Nephron (organoid): ENCODE measurements at regions not wholly inside any gene's neighbourhood (a gene's known extent, or its start where the extent isn't known, plus 50 kb on each side); places are given as distances from the start of the nearest gene placed in this dataset.

Experiments used
- H3K27ac Mint-ChIP-seq, 3 experiments: 2 replicates each; pipeline ENCODE4 v1.8.0; 2020; ENCODE audit warnings: mixed read lengths in 3 of 3, mild to moderate bottlenecking in 2 of 3, moderate library complexity in 1 of 3
- H3K27me3 Mint-ChIP-seq: 2 replicates; pipeline ENCODE4 v1.8.0; 2021; ENCODE audit warnings: low read depth, mild to moderate bottlenecking, moderate library complexity, mixed read lengths
- H3K36me3 Mint-ChIP-seq: 2 replicates; pipeline ENCODE4 v1.8.0; 2020; ENCODE audit warnings: low read depth, mixed read lengths
- H3K4me1 Mint-ChIP-seq: 2 replicates; pipeline ENCODE4 v1.8.0; 2020; ENCODE audit warnings: mixed read lengths
- H3K4me3 Mint-ChIP-seq, 3 experiments: 2 replicates each; pipeline ENCODE4 v1.8.0; 2020; ENCODE audit warnings: mild to moderate bottlenecking in 3 of 3, mixed read lengths in 3 of 3, moderate library complexity in 2 of 3
- H3K9me3 Mint-ChIP-seq: 2 replicates; pipeline ENCODE4 v1.8.0; 2020; ENCODE audit warnings: mixed read lengths
- CTCF ChIP-seq, 3 experiments: fragments of 200-600 bp; sonication (generic); IDR thresholded peaks; one replicate each; pipeline ENCODE4 v1.5.0; 2021; ENCODE audit warnings: antibody characterized with exemption in 3 of 3; ENCODE audit not compliant: unreplicated experiment in 3 of 3

- Mint-ChIP-seq H3K4me3 (no peak overlapping the region), H3K27ac (no peak overlapping the region), H3K9me3 (peaks cover 6% of the 10 kb centered on the region), H3K36me3 (no peaks in the 10 kb centered on the region), H3K4me1 (no peaks in the 10 kb centered on the region), H3K27me3 (no peaks in the 10 kb centered on the region)
- TF ChIP-seq CTCF (IDR thresholded peaks at IDR 0.05; ENCODE audit: unreplicated experiment in 3 of 3), result no peak
Observed at GRCh38 chr20:24194143-24194542, 205.6 kb upstream of the GGTLC1 start.

GRCh38 chr20:24190905-24191304 is 202.3 kb upstream of the GGTLC1 start:
- H3K36me3 Mint-ChIP-seq, result no peaks in the 10 kb centered on the region
- no peak for TF ChIP-seq CTCF (IDR thresholded peaks at IDR 0.05; ENCODE audit: unreplicated experiment in 3 of 3)
- H3K4me1 Mint-ChIP-seq, result no peaks in the 10 kb centered on the region
- no peak overlapping the region for H3K27ac Mint-ChIP-seq
- H3K4me3 Mint-ChIP-seq, result no peak overlapping the region
- H3K9me3 Mint-ChIP-seq, result peaks cover 6% of the 10 kb centered on the region
- no peaks in the 10 kb centered on the region for H3K27me3 Mint-ChIP-seq

GRCh38 chr20:24185791-24186190 is 197.2 kb upstream of the GGTLC1 start:
- H3K27me3 Mint-ChIP-seq, result no peaks in the 10 kb centered on the region
- no peaks in the 10 kb centered on the region for H3K36me3 Mint-ChIP-seq
- TF ChIP-seq CTCF (IDR thresholded peaks at IDR 0.05; ENCODE audit: unreplicated experiment in 3 of 3), result no peak
- no peaks in the 10 kb centered on the region for H3K4me1 Mint-ChIP-seq
- no peak overlapping the region for H3K4me3 Mint-ChIP-seq
- no peak overlapping the region for H3K27ac Mint-ChIP-seq
- H3K9me3 Mint-ChIP-seq, result peaks cover 5% of the 10 kb centered on the region

- H3K27me3 Mint-ChIP-seq, result no peaks in the 10 kb centered on the region
- no peaks in the 10 kb centered on the region for H3K4me1 Mint-ChIP-seq
- H3K4me3 Mint-ChIP-seq, result no peak overlapping the region
- TF ChIP-seq CTCF (IDR thresholded peaks at IDR 0.05; ENCODE audit: unreplicated experiment in 3 of 3), result no peak
- H3K27ac Mint-ChIP-seq, result no peak overlapping the region
- H3K36me3 Mint-ChIP-seq, result no peaks in the 10 kb centered on the region
- no peaks in the 10 kb centered on the region for H3K9me3 Mint-ChIP-seq
Observed at GRCh38 chr20:24181151-24181550, 192.6 kb upstream of the GGTLC1 start.

GRCh38 chr20:24169256-24169655 is 180.7 kb upstream of the GGTLC1 start:
- H3K4me3 Mint-ChIP-seq, result no peak overlapping the region
- no peak for TF ChIP-seq CTCF (IDR thresholded peaks at IDR 0.05; ENCODE audit: unreplicated experiment in 3 of 3)
- H3K36me3 Mint-ChIP-seq, result peaks cover 7% of the 10 kb centered on the region
- peaks cover 18% of the 10 kb centered on the region for H3K4me1 Mint-ChIP-seq
- no peak overlapping the region for H3K27ac Mint-ChIP-seq
- H3K9me3 Mint-ChIP-seq, result peaks cover 21% of the 10 kb centered on the region
- H3K27me3 Mint-ChIP-seq, result peaks cover 7% of the 10 kb centered on the region

GRCh38 chr20:24166412-24166811 is 177.8 kb upstream of the GGTLC1 start:
- Mint-ChIP-seq H3K27ac (peak overlapping the region in 1 of 3 experiments; percentile 67), H3K36me3 (no peaks in the 10 kb centered on the region), H3K27me3 (peaks cover 7% of the 10 kb centered on the region), H3K4me1 (peaks cover 18% of the 10 kb centered on the region), H3K9me3 (peaks cover 16% of the 10 kb centered on the region), H3K4me3 (no peak overlapping the region)
- no peak for TF ChIP-seq CTCF (IDR thresholded peaks at IDR 0.05; ENCODE audit: unreplicated experiment in 3 of 3)
